Fibroblast of lung (primary cell): ENCODE measurements at regions not wholly inside any gene's neighbourhood (a gene's known extent, or its start where the extent isn't known, plus 50 kb on each side); places are given as distances from the start of the nearest gene placed in this dataset.
"Not testable (repeated sequence)": the region's sequence is repeated elsewhere in the genome, so short reads cannot be mapped to it uniquely, and the experiment has no call there.

Experiments used
- CTCF ChIP-seq, 2 donors: IDR thresholded peaks in 1 of 2; conservative IDR thresholded peaks in 1 of 2; 1 replicate in 1 of 2; 2 replicates in 1 of 2; pipeline ENCODE4 v1.5.1; 2011 to 2012; ENCODE audit warnings: low read length in 2 of 2, control low read depth in 1 of 2, inconsistent platforms in 1 of 2, low read depth in 1 of 2, mild to moderate bottlenecking in 1 of 2
- EZH2 ChIP-seq: IDR thresholded peaks from 2 replicates; pipeline ENCODE4 v1.5.1; 2012; ENCODE audit warnings: low read length, control low read depth, mild to moderate bottlenecking; ENCODE audit errors: missing control alignments

GRCh38 chr16:88202856-88203681 is 179.7 kb upstream of the ZNF469 start:
- TF ChIP-seq CTCF (conservative IDR thresholded peaks at IDR 0.05 in 1 of 2, IDR thresholded peaks at IDR 0.05 in 1 of 2; ENCODE audit: low read depth in 1 of 2, low read length in 2 of 2); EZH2: not testable (repeated sequence)
